M059J (cell line): ENCODE measurements at regions not wholly inside any gene's neighbourhood (a gene's known extent, or its start where the extent isn't known, plus 50 kb on each side); places are given as distances from the start of the nearest gene placed in this dataset.
A peak's percentile ranks its signal among the peaks of the same experiment; 100 is the strongest.

Source experiments
- DNase-seq: peaks from one replicate; pipeline ENCODE4 v3.0.0-alpha.2; 2012; ENCODE audit warnings: low read depth

DNA sequence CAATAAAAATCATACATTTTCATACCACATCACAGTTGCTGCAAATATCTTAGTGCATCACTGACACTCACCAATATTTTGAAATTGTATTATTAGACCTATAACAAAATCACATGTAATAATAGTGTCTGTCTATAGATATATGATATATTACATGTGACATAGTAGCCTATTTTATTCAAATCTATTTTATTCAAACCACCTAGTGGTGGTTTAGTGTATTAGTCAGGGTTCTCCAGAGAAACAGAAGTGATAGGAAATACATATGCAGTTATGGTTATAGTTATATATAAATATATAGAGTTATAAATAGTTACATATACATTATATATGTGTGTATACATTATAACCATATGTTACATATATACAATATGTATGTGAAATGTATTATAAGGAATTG is 366.5 kb upstream of the ARID1B start:
- DNase-seq, result no peak

DNA sequence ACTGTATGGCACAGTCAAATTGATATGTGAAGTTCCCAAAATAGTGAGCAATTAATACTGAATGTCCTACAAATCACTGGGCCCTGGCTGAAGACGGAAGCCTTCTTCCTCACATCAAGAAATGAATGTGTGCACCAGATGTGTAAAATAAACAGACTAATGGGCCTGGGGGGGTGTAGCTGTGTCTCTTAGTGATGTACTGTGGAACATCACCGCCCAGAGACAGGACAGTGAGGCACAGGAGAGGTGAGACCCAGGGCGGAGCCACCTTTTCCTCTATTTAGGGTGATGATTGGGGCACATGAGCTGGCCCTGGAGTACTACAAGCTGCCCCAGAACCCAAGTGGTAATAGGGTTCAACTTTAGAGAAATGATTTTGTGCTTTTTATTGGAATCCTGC is 368.5 kb upstream of the ARID1B start:
- DNase-seq, result no peak

DNA sequence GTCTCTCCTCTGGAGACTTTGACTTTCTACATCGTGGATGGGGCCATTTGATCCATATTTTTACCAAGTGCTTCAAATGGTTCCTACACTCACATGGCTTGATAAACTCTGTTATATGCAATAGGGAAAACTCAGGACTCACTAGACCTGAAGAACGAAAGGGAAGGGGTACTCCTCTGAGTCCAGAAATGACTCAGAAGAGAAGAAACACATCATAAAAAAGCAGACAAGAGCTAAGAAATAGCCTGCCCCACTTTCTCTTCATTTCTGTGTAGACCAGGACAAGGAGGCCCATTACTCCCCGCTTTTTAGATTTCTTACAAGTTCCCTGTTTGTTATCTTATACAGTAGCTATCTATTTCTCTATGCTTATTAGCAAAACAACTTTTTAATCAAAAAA is 369.8 kb upstream of the ARID1B start:
- no peak for DNase-seq

DNA sequence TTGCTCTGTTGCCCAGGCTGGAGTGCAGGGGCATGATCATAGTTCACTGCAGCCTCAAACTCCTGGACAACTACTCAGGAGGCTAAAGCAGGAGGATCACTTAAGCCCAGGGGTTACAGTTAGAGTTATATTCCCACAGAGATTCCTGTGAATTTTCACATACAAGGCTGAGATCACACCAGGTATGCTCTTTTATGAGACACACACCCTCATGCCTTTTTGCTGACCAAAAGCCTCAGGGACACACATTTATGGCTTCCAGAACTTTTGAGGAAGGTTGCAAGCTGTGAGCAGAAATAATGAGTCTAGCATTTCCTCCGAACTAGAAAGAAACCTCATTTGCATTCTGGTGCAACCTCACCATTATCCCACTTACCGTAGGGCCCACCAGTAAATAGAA is 370.5 kb upstream of the ARID1B start:
- DNase-seq, result no peak

DNA sequence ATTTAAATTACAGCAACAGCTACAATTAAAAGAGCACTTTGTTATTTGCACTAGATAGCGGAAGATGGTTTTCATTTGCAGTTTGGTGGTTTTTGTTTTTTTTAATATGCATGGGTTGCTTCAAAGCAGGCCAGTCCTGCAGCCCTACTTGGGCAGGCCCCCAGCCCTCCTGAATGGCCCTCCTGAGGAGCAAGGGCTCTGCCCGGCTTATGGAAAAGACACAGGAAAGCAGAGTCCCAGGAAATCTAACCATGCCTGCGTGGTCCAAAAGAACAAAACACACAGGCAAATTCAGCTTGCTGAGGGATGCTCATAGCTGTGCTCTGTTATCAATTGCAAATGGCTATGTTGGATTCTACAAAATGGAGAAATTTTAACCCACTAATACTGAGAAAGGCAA is 371.1 kb upstream of the ARID1B start:
- DNase-seq, result no peak

DNA sequence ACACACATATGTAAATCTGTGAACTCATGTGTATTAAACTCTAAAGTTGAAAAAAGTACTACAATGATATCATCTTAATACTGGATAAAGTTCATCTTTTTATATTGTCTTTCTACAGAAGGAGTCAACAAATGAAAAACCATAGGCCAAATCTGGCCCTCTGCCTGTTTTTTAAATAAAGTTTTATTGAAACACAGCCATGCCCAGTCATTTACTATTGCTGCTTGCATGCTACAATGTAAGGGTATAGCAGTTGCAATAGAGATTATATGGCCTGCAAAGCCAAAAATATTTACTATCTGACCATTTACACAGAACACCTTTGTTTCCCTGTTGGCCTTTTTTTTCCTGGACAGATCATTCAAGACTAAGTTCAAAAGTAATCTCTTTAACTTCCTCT is 374.6 kb upstream of the ARID1B start:
- no peak for DNase-seq

DNA sequence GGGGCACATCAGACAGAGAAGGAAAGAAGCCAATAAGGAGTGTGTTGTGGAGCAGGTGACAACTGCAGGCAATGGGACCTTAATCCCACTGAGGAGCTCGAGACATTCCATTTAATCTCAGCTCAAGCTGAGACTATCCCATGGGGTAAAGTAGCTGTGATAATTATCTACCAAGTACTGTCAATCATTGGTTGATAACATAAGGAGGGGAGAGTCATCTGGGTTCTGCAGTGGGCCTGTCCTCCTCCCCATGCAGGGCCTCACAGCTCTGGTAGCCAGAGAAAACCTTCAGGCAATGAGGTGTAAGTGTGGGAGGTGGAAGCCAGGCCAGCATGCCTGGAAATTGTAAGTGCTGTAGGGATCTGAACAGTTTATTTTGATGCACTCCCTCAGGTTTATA is 375.0 kb upstream of the ARID1B start:
- DNase-seq, result no peak

DNA sequence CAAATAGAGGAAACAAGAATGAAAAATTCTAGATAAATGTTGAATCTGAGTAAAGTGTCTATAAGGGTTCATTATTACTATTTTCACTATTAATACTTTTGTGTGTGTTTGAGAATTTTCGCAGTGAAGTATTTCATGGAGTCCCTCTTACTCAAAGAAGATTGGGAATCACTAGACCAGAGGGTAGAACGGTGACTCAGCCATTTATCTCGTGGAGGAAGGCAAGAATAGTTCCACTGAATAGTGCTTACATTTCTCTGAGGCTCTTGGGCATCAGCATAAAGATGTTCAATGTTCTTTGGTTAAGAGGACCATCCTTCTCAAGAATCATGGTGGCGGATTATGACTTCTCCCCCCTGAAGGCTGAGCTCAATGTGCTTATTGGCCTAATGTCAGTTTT is 376.7 kb upstream of the ARID1B start:
- no peak for DNase-seq

DNA sequence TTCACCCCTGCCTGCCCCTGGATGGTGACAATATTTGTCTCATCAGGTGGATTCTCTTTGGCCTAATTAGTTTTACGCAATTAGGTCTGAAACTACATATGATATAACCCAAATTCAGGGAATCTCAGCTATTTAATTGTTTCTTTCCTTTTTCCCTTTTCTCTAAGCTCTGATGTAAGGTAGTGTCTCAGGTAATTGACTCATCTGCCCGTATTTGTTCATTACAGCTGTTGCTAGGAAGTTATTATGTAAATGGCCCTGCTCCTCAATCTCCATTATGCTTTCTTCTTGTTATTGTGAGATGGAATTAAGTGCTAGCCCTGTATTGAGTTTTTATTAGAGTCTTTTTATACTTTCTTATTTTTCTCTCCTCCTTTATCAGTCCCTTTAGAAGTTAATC is 378.2 kb upstream of the ARID1B start:
- no peak for DNase-seq

DNA sequence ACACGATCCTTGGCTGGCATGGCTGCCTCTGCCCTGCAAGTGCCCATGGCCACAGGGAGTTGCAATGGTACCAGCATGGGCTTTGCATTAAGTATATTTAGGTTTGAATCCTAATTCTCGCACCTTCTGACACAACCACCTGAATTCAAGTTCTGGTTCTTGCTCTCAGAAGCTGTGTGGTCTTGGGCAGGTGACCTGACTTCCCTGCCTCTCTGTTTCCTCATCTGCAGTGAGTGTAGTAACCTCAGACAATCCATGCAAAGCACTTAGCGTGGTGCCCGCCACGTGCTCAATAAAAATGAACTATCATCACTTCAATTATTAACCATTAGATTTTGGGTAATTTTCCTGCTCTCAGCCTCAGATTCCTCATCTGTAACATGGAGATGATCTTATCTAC is 378.8 kb upstream of the ARID1B start:
- DNase-seq, result no peak

DNA sequence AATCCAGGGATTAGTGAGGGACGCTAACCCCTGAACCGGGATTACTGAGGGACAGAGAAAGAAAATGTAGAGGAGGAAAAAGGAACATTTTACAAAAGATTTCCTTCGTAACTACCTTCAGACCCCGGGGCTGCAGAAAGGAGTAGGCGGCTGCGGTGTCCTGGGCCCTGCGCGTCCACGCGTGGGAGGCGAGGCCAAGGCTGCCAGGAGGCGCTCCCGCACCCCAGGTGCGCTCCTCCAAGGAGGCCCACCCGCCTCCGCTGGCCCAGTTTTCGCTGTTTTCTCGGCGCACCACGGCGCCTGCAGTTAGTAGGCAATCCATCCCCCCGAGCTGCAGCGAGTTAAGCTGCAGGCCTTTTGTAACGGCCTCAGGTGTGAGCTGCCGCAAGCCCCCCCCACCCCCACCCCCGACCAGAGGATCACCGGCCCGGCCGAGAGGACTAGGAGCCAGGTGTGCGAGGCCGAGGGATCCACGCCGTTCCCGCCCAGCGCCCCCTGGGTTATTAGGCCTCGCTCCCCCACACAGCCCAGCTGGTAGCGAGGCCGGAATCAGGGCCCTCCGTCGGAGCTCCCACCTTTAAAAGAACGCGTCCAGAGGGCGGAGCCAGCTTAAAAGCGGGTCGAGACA is 380.3 kb upstream of the ARID1B start:
- DNase-seq, result no peak

DNA sequence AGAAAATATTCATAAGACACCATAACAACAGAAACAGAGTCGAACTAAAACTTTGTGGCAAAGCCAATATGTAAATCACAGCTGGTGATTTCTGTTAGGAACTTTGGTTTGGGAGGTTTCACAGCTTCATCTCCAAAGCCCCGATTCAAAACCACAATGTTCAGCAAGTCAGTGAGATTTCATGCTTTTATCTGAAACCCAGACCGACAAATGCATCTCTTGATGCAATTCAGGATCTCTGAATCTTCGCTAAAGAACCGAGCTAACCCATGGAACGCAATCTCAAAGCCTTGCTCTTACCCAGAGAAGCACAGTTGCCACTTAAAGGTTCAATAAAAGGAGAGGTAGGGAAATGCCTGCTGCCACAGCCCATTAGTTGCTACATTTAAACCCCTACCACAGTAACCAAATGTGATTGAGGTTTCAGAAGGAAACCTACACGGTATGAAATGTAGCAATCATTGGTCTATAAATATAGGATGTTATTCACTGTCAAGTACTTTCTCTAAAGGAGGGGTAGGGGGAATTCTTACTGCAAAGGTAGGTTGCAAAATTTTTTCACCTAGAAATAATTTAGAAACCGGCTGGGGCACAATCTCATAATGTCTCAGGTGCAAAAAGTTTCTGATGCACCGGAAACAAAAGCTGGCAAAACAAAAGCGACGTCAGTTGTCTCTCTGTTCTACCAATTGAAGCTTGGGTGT is 381.0 kb upstream of the ARID1B start:
- DNase-seq, result no peak

DNA sequence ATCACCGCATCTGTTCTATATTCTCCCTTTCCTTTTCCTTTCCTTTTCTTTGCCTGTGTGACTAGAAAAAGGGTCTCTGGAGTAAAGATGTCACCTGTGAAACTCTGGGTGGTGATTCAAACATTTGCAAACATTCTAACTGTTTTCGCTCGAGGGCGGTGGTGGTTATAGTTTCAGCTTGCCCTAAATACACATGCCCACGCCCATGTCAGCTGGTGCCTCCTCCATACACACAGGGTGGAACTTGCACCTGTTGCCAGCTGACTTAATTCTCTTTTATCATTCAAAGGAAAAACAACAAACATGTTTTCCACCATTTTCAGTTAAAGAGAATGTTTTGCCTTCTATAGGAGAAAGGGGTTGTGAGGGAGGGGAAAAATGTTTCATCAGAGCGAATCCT is 381.9 kb upstream of the ARID1B start:
- DNase-seq, result no peak

DNA sequence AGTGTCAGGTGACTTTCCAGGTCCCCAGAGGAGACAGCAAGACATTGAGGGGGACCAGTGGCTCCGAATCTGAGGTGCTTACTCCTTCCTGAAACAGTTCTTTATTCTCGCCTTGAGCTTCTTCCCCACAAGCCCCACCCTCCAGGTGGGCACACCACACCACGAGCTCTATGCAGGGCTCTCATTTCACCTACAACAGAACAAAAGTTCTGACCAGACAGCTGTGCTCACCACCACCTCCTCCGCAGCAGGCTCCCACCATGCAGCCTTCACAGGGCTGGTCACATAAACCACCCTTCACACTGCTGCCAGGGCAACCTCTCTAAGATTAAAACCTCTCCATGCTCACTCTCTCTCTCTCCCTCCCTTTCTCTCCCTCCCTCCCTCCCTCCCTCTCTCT is 384.5 kb upstream of the ARID1B start:
- DNase-seq, result no peak

DNA sequence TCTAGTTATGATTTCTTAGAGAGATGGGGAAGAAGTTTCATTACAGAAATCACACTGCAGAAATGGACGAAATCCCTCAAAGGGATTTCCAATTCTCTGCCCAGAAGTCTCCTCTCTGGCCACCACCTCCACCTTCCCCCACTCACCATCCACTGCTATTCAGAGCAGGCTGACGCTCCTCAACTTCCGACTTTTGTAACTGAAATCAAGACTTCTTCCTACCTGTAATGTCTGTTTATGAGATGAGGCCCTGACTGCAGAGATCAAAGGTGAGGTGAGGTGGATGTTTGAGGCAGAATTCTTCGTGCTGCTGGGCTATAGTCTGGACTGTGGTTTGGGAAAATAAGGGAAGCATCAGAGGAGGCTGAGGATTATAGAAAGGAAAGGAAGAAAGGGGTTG is 385.2 kb upstream of the ARID1B start:
- no peak for DNase-seq

DNA sequence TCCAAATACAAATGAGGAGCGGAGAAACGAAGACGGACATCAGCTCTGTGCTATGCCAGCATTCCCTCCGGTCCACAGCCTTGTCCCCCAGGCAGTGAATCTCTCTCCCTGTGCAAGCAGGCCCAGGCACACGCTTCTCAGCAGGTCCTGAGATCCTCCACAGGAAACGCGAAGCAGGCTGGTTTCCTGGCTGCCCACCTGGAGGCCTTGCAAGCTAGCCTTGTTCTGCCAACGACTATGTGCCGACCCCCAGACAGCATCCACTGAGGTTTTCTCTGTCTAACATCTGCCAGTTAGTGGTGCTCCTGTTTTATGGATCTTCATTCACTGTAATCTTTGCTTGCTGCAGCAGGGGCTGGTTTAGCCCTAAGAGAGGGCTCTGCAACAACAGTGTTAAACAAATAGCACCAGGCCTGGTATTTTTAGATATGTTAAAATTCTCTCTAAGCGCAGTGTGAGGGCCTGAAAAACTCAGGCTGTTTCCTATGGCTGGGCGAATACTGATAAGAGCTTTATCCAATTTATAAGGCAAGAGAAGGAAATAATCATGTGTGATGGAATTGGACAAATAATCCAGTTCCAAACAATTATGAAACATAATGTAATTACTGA is 386.0 kb upstream of the ARID1B start:
- DNase-seq, result no peak

DNA sequence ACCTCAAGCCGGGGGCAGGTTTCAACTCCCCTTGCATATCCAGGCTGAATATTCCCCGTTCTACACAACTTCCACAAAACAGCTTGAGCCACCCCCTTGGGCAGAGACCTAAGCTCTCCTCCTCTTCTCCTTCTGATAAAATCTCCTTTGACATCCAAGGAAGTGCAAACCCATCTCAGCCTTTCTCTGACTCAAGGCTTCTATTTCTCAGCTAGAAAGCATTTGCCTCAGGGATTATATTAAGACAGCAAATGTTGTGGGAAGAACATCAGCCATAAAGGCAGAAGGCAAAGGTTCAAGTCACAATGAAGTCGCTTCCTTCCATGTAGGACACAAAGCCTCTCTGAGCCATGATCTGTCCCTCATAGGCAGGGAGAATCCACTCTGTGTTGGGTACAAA is 386.6 kb upstream of the ARID1B start:
- peak; percentile 71 for DNase-seq

DNA sequence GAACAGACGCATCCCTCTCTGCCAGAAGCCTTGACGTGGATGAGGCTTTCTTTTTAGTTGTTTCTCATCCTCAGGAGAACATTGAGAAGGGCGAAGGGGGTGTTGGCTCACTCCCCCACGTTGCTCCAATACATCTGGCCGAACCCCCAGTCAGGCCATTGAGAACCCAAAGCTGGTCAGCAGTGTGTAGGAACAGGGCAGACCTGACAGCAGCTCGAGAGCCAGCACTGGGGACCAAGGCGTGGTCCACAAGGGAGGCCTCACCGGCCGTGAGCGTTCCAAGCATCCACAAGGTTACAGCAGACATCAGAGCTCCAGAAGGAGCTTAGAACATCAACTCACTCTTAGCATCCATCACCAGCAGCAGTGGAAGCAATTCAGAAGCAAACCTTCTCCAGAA is 387.9 kb upstream of the ARID1B start:
- DNase-seq, result no peak

DNA sequence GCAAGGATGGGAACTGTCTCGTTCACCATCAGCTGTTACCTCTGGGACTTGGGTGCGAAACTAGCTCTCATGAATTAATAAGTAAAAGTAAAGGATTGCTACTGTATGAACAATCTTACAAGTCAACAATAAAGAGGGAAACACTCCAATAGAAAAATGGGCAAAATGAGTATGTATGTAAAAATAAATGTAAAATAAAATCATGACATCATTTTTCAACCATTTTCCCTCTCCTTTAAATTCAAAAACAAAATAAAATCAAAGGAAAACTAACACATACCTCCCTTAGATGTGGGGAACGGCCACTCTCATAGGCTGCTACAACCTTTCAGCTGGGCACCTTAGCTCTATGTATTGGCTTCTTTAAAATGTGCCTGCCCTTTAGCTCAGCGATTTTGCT is 389.7 kb upstream of the ARID1B start:
- no peak for DNase-seq

DNA sequence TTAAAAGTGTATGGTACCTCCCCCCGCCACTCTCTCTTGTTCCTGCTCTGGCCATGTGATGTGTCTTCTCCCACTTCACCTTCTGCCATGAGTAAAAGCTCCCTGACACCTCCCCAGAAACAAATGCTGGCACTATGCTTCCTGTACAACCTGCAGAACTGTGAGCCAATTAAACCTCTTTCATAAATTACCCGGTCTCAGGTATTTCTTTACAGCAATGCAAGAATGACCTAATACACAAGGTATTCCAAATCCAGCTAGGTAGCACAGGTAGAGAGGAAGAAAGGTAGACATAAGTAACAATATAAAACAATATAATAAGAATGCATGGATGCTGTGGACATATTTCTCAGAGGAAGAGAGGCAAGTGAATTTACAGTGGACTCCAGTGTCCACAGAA is 394.1 kb upstream of the ARID1B start:
- no peak for DNase-seq

DNA sequence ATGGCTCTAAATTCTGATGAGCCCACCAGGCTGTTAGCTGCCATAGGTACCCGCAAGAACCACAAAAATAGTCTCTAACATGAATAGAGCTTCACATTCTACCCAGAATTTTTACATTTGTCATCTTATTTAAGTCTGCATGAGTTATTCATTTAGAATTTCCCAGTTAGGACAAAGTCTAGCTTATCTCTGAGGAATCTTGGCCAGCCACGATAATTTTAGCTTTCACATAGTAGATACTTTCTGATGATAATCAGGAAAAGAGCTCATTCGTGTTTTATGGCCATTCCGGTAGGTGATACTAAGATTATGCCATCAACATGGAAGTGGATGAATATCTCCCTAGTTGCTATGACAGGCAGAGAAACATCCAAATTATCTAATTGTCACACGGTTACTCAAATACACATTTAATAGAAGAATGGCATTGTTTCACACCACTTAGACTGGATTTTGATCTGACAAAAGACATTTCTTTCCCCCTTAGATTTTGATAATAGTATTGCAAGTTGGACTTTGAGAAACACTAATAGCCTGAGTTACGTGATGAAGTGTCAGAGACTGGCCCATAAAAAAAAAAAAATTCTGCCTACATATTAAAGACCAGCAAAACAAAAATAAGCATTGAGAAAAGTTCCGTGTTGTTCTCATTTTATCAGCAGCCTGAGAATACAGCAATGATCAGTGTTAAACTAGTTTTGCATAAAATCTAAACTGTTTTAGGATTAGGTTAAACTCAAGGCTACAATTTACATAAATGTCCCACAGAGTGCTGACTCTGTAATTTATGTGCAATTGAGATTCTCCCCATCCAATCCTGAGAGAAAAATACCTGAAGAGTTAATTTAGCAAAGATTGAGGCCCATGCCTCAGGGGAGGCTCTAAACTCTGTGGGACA is 397.5 kb upstream of the ARID1B start:
- peak; percentile 82 for DNase-seq

DNA sequence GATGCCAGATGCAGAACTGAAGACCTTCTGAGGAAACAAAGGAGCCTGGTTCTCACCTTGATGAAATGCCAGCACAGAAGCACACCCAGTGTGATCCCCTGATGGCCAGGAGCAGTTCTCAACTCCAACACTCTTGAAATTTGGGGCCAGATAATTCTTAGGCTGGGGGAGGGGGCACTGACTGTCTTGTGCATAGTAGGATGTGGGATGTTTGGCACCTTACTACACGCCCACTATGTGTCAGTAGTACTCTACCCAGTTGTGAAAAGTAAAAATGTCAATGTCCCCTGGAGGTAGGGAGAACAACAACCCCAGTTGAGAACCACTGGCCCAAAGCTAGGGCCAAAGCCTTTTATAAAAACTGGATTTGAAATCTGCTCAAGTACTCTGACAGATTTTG is 398.3 kb upstream of the ARID1B start:
- DNase-seq, result peak; percentile 43

DNA sequence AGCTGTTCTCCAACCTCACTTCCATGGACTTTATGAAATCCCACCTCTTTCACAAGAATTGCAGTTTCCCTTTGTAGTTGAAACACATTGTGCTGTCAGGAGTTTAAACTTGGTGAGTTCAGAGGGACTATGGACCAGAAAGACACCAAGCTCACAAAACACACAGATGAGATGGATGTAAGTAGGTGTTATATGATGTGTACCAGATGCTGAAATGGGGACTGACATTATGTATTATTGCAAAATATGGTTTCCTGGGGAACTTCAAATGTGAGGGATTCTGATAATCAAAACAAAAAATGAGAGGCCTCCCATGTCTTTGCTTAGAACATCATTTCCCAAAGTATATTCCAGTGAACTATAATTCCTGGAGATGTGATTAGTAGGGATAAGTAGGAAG is 401.1 kb upstream of the ARID1B start:
- no peak for DNase-seq
